ENCODE measurements at regions not wholly inside any gene's neighbourhood (a gene's known extent, or its start where the extent isn't known, plus 50 kb on each side); places are given as distances from the start of the nearest gene placed in this dataset.
"Not testable (repeated sequence)": the region's sequence is repeated elsewhere in the genome, so short reads cannot be mapped to it uniquely, and the experiment has no call there.

DNA sequence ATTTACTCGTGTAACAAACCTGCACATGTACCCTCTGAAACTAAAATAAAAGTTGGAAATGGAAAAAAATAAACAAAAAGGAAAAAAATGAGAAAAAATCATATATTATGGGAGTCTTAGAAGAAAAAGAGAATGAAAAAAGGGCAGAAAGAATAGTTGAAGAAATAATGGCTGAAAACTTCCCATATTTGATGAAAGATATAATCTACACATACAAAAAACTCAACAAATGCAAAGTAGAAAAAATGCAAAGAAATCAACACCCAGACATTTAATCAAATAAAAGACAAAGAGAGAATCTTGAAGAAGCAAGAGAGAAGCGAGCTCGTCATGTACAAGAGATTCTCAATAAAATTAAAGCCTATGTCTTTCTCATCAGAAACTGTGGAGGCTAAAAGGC, 73.8 kb downstream of the SLC25A46 start:
- DNase-seq: no peak
- Mint-ChIP-seq H3K36me3 (ENCODE audit: low read depth) (no peaks in the 10 kb centered on the region), H3K4me1 (ENCODE audit: low read depth) (no peaks in the 10 kb centered on the region), H3K27ac (no peak overlapping the region), H3K9me3 (no peaks in the 10 kb centered on the region), H3K27me3 (ENCODE audit: low read depth) (peaks cover 14% of the 10 kb centered on the region), H3K4me3 (no peak overlapping the region)
- CTCF ChIA-PET: no interaction called here
- intact Hi-C loops (cut with micrococcal nuclease): no loop called here

DNA sequence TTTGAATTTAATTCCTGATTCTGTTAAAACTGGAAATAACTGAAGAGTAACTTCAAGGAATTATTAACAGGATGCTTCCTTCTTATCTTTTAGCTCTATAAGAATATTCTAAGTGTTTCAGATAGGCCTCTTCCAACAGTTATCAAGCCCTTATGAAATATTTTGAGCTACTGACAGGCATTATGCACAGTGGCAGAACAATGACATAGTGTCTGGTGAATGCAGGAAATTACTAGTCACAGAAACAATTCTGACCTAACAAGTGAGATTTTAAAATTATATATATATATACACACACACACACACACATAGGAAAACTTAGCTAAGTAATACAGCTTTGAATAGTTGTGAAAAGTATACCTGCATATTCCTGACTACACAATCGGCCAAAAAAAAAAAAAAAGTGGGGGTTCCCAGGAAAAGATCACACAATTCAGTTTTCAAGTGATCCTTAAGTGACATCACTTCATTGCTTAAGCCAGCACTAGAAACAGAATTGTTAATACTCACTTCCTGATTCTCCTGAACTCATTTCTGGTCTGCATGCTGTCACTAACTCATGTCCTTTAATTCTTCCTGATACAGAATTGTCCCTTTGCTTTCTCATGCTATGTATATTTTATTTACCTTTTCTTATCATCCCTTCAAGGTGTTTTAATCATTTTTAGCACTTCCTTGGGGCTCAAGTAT, 77.3 kb downstream of the SLC25A46 start:
- Mint-ChIP-seq H3K4me3 (no peak overlapping the region), H3K27me3 (ENCODE audit: low read depth) (peaks cover 5% of the 10 kb centered on the region), H3K9me3 (no peaks in the 10 kb centered on the region), H3K36me3 (ENCODE audit: low read depth) (no peaks in the 10 kb centered on the region), H3K27ac (no peak overlapping the region), H3K4me1 (ENCODE audit: low read depth) (no peaks in the 10 kb centered on the region)
- CTCF ChIA-PET: no interaction called here
- intact Hi-C loops (cut with micrococcal nuclease): no loop called here
- DNase-seq: no peak

DNA sequence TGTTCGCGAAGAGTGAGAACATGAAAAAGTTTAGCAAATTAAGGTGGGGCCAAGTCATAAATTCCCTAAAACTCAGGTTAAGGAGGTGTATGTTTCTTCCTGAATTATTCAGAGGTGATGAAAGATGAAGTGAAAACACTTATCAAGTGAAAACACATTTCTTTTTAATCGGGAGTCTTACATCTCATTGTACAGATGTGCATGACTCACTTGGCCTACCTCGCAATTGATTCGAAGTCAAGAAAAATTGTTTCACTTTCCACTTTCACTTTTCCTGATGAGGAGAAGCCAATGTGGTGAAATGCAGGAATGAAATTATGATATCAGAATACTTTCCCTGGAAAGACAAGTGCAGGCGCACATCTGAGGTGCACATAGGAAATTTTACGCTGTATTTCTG, 78.7 kb downstream of the SLC25A46 start:
- H3K27ac Mint-ChIP-seq: no peak overlapping the region

DNA sequence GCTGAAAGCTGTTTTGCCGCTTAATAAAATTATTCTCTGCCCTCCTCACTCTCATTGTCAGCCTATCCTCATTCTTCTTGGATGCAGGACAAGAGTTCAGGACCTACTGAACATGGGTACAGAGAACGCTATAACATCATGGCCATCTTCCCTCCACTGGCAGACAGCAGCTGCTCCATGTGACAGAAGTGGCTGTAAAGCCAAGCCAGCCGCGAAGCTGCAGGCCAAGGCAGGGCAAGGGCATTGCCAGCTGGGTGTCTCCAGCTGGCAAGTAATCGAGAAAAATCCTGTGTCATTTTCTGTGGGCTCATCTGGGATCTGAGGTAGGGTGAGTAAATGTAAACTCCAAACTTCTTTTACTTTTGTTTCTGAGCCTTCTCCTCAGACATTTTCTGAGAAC, 84.8 kb downstream of the SLC25A46 start:
- no peak overlapping the region for H3K4me3 Mint-ChIP-seq
- intact Hi-C loops (cut with micrococcal nuclease): no loop called here
- peaks cover 11% of the 10 kb centered on the region for H3K9me3 Mint-ChIP-seq
- DNase-seq: no peak
- H3K27ac Mint-ChIP-seq: no peak overlapping the region
- CTCF ChIA-PET: interaction anchor here (0.6 kb wide), 1 partner anchor 508 kb away, joined by 3 read pairs; no protein-coding TSS in a partner anchor
- peaks cover 6% of the 10 kb centered on the region for H3K27me3 Mint-ChIP-seq (ENCODE audit: low read depth)
- H3K4me1 Mint-ChIP-seq (ENCODE audit: low read depth): no peaks in the 10 kb centered on the region
- no peaks in the 10 kb centered on the region for H3K36me3 Mint-ChIP-seq (ENCODE audit: low read depth)

More for the DNA sequence above, 78.7 kb downstream of the SLC25A46 start:
- peaks cover 2% of the 10 kb centered on the region for H3K27me3 Mint-ChIP-seq (ENCODE audit: low read depth)
- H3K36me3 Mint-ChIP-seq (ENCODE audit: low read depth): no peaks in the 10 kb centered on the region
- intact Hi-C loops (cut with micrococcal nuclease): no loop called here
- no peak overlapping the region for H3K4me3 Mint-ChIP-seq
- CTCF ChIA-PET: no interaction called here
- no peaks in the 10 kb centered on the region for H3K4me1 Mint-ChIP-seq (ENCODE audit: low read depth)
- no peaks in the 10 kb centered on the region for H3K9me3 Mint-ChIP-seq
- DNase-seq: no peak

DNA sequence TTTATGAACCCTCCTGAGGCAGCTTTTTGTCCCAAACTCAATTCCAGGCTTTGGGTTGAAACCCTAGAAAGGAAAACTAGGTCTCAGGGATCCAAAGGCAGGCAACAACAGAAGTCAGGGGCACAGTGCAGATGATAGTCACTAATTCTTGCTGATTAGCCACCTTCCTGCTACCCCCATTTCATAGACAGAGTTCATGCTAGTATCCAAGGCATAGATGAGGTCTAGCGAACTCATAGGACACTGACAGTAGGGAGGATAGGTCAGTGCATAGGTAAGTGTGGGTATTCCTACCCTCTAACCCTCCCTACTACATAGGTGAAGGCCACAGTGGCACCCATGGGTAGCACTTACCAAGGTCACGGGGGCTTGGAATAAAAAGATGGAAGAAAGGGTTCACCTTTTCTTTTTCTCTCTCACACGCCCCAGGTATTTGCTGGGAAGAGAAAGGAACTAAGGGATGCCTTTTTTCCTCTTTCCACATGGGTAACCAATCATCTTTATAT, 86.2 kb downstream of the SLC25A46 start:
- intact Hi-C loops (cut with micrococcal nuclease): no loop called here
- H3K4me3 Mint-ChIP-seq: no peak overlapping the region
- no peaks in the 10 kb centered on the region for H3K36me3 Mint-ChIP-seq (ENCODE audit: low read depth)
- no peak for DNase-seq
- CTCF ChIA-PET: no interaction called here
- H3K4me1 Mint-ChIP-seq (ENCODE audit: low read depth): no peaks in the 10 kb centered on the region
- peaks cover 6% of the 10 kb centered on the region for H3K27me3 Mint-ChIP-seq (ENCODE audit: low read depth)
- no peak overlapping the region for H3K27ac Mint-ChIP-seq
- peaks cover 13% of the 10 kb centered on the region for H3K9me3 Mint-ChIP-seq

DNA sequence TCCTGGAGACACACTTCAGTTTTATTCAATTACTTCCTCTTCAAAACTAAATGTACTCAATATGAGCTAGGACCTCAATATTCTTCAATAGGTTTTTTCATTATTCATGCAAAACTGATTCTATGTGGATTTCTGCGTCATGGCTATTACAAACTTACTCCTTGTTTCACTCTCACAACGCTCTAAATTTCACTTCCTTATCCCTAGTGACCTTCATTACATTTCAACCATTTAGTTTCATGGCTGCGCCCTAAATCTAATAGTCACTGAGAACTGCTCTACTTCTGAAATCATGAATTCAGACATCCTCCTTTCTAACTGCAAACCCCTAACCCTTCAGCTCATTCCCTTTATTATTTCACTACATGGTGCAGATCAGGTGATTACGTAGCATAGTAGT, 93.9 kb downstream of the SLC25A46 start:
- CTCF ChIA-PET: no interaction called here
- DNase-seq: no peak
- intact Hi-C loops (cut with micrococcal nuclease): no loop called here
- Mint-ChIP-seq H3K4me1 (ENCODE audit: low read depth) (no peaks in the 10 kb centered on the region), H3K36me3 (ENCODE audit: low read depth) (no peaks in the 10 kb centered on the region), H3K27me3 (ENCODE audit: low read depth) (no peaks in the 10 kb centered on the region), H3K27ac (no peak overlapping the region), H3K9me3 (peaks cover 4% of the 10 kb centered on the region), H3K4me3 (no peak overlapping the region)

DNA sequence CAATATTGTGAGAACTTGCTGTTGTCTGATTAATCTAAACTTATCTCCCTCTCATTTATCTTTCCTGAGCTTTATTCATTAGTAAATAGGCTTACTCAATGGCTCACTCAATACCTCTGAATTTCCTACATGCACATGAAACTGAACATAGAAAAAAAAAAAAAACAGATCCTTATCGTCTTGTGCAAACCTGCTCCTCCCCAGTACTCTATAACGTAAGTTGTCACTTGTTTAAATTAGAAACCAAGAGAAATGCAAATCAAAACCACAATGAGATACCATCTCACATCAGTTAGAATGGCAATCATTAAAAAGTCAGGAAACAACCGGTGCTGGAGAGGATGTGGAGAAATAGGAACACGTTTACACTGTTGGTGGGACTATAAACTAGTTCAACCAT, 96.1 kb downstream of the SLC25A46 start:
- H3K4me3 Mint-ChIP-seq; H3K9me3 Mint-ChIP-seq; H3K36me3 Mint-ChIP-seq (ENCODE audit: low read depth); H3K4me1 Mint-ChIP-seq (ENCODE audit: low read depth); CTCF ChIA-PET; H3K27ac Mint-ChIP-seq; DNase-seq; intact Hi-C loops (cut with micrococcal nuclease); H3K27me3 Mint-ChIP-seq (ENCODE audit: low read depth): not testable (repeated sequence)

DNA sequence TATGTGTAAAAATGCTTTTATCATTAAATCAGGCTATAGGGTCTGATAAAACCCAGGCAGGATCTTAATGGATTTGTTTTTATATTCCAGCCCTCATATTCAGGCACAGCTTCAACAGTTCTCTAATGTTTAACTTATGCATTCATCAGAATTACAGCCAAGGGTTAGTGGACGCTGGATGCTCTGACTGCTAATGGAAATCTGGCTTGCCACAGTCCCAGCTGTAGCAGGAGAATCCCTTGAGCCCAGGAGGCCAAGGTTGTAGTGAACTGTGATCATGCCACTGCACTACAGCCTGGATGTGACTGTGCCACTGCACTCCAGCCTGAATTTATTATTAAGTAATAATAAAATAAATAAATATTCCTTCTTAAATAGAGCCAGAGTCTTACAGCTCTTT, 98.0 kb downstream of the SLC25A46 start:
- Mint-ChIP-seq H3K9me3 (no peaks in the 10 kb centered on the region), H3K27ac (no peak overlapping the region), H3K27me3 (ENCODE audit: low read depth) (peaks cover 3% of the 10 kb centered on the region), H3K4me3 (no peak overlapping the region), H3K36me3 (ENCODE audit: low read depth) (no peaks in the 10 kb centered on the region), H3K4me1 (ENCODE audit: low read depth) (no peaks in the 10 kb centered on the region)
- intact Hi-C loops (cut with micrococcal nuclease): no loop called here
- CTCF ChIA-PET: no interaction called here
- no peak for DNase-seq

DNA sequence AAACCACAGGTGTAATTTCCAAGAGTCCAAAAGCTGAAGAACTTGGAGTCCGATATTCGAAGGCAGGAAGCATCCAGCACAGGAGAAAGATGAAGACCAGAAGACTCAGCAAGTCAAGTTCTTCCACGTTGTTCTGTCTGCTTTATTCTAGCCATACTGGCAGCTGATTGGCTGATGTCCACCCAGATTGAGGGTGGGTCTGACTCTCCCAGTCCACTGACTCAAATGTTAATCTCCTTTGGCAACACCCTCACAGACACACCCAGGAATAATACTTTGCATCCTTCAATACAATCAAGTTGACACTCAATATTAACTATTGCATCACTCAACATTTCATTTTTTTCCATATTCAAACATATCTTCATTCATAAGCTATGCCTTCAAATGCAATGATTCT, 99.5 kb downstream of the SLC25A46 start:
- H3K27me3 Mint-ChIP-seq (ENCODE audit: low read depth); H3K4me1 Mint-ChIP-seq (ENCODE audit: low read depth); H3K9me3 Mint-ChIP-seq; H3K36me3 Mint-ChIP-seq (ENCODE audit: low read depth); H3K4me3 Mint-ChIP-seq; DNase-seq; intact Hi-C loops (cut with micrococcal nuclease); H3K27ac Mint-ChIP-seq; CTCF ChIA-PET: not testable (repeated sequence)

DNA sequence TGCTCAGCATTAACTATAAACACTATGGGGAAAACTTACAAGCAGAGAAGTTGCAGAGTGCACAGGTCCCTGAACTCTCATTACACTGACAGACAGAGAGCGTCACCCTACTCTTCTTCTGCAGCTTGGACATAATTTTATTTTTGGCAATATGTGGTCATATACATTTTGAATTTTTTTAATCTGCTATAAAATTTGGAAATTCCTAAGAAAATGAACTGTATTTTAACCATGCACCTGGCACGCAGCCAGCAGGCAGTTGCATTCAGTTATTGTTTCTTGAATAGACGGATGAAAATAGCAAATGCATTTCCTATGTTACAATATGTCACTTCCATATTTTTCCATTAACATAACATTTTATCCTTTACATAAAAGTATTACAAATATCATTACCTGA, 100.2 kb downstream of the SLC25A46 start:
- intact Hi-C loops (cut with micrococcal nuclease): no loop called here
- Mint-ChIP-seq H3K4me1 (ENCODE audit: low read depth) (no peaks in the 10 kb centered on the region), H3K27ac (no peak overlapping the region), H3K9me3 (no peaks in the 10 kb centered on the region), H3K36me3 (ENCODE audit: low read depth) (no peaks in the 10 kb centered on the region), H3K4me3 (no peak overlapping the region), H3K27me3 (ENCODE audit: low read depth) (peaks cover 5% of the 10 kb centered on the region)
- CTCF ChIA-PET: no interaction called here
- no peak for DNase-seq

DNA sequence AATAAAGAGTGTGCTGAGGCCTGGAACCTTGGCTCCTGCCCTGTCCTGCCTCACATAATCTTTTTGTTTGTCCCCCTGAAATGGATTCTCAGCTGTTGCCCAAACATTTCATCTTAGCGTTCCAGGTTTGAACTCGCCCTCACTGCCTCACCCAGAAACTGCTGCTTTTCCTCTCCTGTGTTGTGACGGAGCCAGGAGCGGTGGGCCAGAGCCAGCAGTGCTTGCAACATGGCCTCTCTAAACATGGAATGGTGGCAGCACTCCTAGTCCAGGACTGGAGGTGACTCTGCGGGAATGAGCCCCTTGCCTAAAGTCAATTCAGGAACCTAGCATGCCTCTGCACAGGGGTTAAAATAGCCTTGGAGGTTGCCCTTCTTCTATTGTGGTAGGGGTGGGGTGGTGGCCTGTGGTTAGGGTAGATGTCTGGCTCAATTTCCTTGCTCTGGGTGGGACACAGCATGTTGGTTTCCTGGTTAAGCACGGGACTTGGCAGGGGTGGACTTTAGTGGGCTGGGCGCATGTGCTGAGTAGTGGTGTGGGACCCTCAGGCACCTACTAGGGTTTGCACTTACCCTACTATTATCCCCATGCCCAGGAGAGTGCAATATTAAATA, 101.6 kb downstream of the SLC25A46 start:
- H3K4me1 Mint-ChIP-seq (ENCODE audit: low read depth): no peaks in the 10 kb centered on the region
- H3K9me3 Mint-ChIP-seq: no peaks in the 10 kb centered on the region
- DNase-seq: no peak
- H3K27me3 Mint-ChIP-seq (ENCODE audit: low read depth): peaks cover 5% of the 10 kb centered on the region
- H3K36me3 Mint-ChIP-seq (ENCODE audit: low read depth): no peaks in the 10 kb centered on the region
- no peak overlapping the region for H3K27ac Mint-ChIP-seq
- no peak overlapping the region for H3K4me3 Mint-ChIP-seq
- intact Hi-C loops (cut with micrococcal nuclease): no loop called here
- CTCF ChIA-PET: no interaction called here

DNA sequence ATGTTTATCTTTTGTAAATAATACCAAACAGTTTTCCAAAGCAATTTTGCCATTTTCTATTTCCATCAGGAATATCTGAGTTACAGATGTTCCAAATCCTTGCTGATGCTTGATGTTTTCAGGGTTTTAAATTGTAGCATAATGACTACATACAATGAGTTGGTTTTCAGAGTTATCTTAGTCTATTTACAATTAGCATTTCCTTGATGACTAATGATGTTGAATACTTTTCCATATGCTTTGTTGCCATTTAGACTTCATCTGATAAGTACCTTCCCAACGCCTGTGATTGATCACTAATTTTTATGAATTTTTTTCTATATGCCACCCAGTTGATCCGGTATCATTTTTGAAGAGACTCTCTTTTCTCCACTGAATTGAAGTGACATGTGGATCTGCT, 102.3 kb downstream of the SLC25A46 start:
- no peak overlapping the region for H3K4me3 Mint-ChIP-seq
- intact Hi-C loops (cut with micrococcal nuclease): no loop called here
- no peak overlapping the region for H3K27ac Mint-ChIP-seq
- H3K36me3 Mint-ChIP-seq (ENCODE audit: low read depth): no peaks in the 10 kb centered on the region
- H3K27me3 Mint-ChIP-seq (ENCODE audit: low read depth): peaks cover 5% of the 10 kb centered on the region
- CTCF ChIA-PET: no interaction called here
- H3K9me3 Mint-ChIP-seq: no peaks in the 10 kb centered on the region
- no peak for DNase-seq
- no peaks in the 10 kb centered on the region for H3K4me1 Mint-ChIP-seq (ENCODE audit: low read depth)

DNA sequence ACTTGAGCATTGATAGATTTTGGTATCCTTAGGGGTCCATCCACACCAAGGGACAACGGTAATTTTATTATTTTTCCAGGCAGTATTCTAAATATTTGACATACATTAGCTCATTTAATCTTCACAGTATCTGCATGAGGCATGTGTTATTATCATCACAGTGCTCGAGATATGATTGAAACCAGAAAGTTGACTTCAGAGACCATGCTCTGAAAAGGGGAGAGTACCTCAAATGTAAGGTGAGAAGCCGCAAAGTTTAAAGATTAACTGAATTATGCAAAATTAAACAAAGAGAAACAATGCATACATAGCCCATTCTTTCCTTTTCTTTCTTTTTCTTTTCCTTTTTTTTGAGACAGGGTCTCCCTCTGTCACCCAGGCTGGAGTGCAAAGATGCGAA, 104.1 kb downstream of the SLC25A46 start:
- Mint-ChIP-seq H3K27ac (no peak overlapping the region), H3K4me3 (no peak overlapping the region)

More for the DNA sequence above, 104.1 kb downstream of the SLC25A46 start:
- Mint-ChIP-seq H3K4me1 (ENCODE audit: low read depth) (no peaks in the 10 kb centered on the region), H3K36me3 (ENCODE audit: low read depth) (no peaks in the 10 kb centered on the region), H3K9me3 (peaks cover 2% of the 10 kb centered on the region), H3K27me3 (ENCODE audit: low read depth) (peaks cover 5% of the 10 kb centered on the region)
- CTCF ChIA-PET: no interaction called here
- no peak for DNase-seq
- intact Hi-C loops (cut with micrococcal nuclease): no loop called here

Data from activated naive CD4-positive, alpha-beta T cell treated with anti-CD3 and anti-CD28 coated beads for 36 hours (primary cell).